ENCODE measurements at regions not wholly inside any gene's neighbourhood (a gene's known extent, or its start where the extent isn't known, plus 50 kb on each side); places are given as distances from the start of the nearest gene placed in this dataset.
A peak's percentile ranks its signal among the peaks of the same experiment; 100 is the strongest.

- TF ChIP-seq CTCF (IDR thresholded peaks at IDR 0.05; ENCODE audit: control insufficient read depth, insufficient read depth, low read depth, low read length, missing control alignments) = no peak
- no peak for DNase-seq (ENCODE audit: low read depth)
- no peak overlapping the region for H3K4me3 ChIP-seq (ENCODE audit: control insufficient read depth, low read depth, low read length)
These were observed 54.4 kb upstream of the RNF24 start for GRCh38 chr20:4069751-4070150.

GRCh38 chr20:4068708-4069107 lies 53.4 kb upstream of the RNF24 start:
- no peak overlapping the region for H3K4me3 ChIP-seq (ENCODE audit: control insufficient read depth, low read depth, low read length)
- TF ChIP-seq CTCF (IDR thresholded peaks at IDR 0.05; ENCODE audit: control insufficient read depth, insufficient read depth, low read depth, low read length, missing control alignments) = no peak
- DNase-seq (ENCODE audit: low read depth) = no peak

GRCh38 chr20:4067600-4068261 lies 52.4 kb upstream of the RNF24 start:
- no peak for TF ChIP-seq CTCF (IDR thresholded peaks at IDR 0.05; ENCODE audit: control insufficient read depth, insufficient read depth, low read depth, low read length, missing control alignments)
- peak; percentile 28 for DNase-seq (ENCODE audit: low read depth)
- H3K4me3 ChIP-seq (ENCODE audit: control insufficient read depth, low read depth, low read length) = no peak overlapping the region

GRCh38 chr20:4066551-4066950 lies 51.2 kb upstream of the RNF24 start:
- DNase-seq (ENCODE audit: low read depth) = no peak
- no peak for TF ChIP-seq CTCF (IDR thresholded peaks at IDR 0.05; ENCODE audit: control insufficient read depth, insufficient read depth, low read depth, low read length, missing control alignments)
- no peak overlapping the region for H3K4me3 ChIP-seq (ENCODE audit: control insufficient read depth, low read depth, low read length)

- peak; percentile 89 for DNase-seq (ENCODE audit: low read depth)
- no peak for TF ChIP-seq CTCF (IDR thresholded peaks at IDR 0.05; ENCODE audit: control insufficient read depth, insufficient read depth, low read depth, low read length, missing control alignments)
- no peak overlapping the region for H3K4me3 ChIP-seq (ENCODE audit: control insufficient read depth, low read depth, low read length)
These were observed 50.1 kb upstream of the RNF24 start for GRCh38 chr20:4065391-4065844.
